Epithelial cell of esophagus (primary cell): ENCODE measurements at regions not wholly inside any gene's neighbourhood (a gene's known extent, or its start where the extent isn't known, plus 50 kb on each side); places are given as distances from the start of the nearest gene placed in this dataset.
A peak's percentile ranks its signal among the peaks of the same experiment; 100 is the strongest.
"Not testable (repeated sequence)": the region's sequence is repeated elsewhere in the genome, so short reads cannot be mapped to it uniquely, and the experiment has no call there.

ENCODE experiments used
- DNase-seq: peaks from one replicate; pipeline ENCODE4 v3.0.0; 2010; ENCODE audit warnings: low read depth
- H3K4me3 ChIP-seq: 2 replicates; pipeline ENCODE4 v1.5.1; 2011; ENCODE audit warnings: mild to moderate bottlenecking, low read length, control low read depth
- CTCF ChIP-seq: IDR thresholded peaks from 2 replicates; pipeline ENCODE4 v1.5.1; 2011; ENCODE audit warnings: low read depth, mild to moderate bottlenecking, low read length, control low read depth, inconsistent platforms; ENCODE audit not compliant: insufficient read depth; ENCODE audit errors: missing control alignments

GRCh38 chr12:107602446-107602845 lies 83.2 kb upstream of the PWP1 start:
- no peak for DNase-seq
- no peak overlapping the region for H3K4me3 ChIP-seq
- TF ChIP-seq CTCF = no peak

- H3K4me3 ChIP-seq = no peak overlapping the region
- TF ChIP-seq CTCF = no peak
Measured at GRCh38 chr12:107605293-107605692, 80.3 kb upstream of the PWP1 start.

DNA sequence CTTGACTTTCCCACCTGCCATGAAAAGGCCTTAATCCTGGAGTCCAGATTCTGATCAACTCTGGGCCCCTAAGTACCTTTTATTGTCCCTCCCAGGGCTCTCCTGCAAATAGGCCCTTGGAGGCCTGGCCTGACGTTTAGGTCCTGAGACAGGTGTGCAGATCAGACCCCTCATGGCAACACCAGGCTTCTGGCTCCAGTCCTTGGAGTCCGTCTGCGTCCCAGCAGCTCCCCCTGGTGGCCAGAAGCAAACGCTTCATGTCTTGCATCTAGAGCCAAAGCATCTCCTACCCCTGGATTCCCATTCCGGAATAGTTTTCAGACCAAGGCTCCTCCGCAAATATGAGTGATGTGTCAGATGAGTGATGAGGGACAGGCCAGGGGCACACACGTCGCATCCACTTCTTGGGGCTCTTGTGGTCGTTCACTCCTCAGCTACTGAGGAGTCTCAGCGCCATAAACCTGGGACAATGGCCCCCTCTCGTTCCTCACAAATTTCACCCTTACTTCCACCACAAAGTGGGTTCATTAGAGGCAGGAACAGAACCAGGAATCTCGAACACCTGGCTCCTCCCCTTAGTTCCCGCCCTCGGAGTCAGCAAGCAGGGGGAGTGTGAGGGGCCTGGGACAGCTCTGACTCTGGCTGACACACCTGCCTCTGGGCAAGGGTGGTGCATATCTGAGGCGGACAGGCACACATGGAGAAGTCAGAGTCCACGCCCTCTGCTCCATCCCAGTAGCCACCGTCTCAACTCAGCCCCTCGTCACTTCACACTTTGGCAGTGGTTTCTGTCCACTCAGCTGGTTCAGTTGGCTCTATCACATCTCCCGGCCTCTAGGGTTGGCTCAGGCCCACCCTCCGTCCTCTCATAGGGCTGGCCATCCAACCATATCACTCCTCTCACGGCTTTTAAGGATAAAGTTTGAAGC lies 77.9 kb upstream of the PWP1 start:
- DNase-seq = peak; percentile 77
- no peak overlapping the region for H3K4me3 ChIP-seq
- peak; percentile 96 for TF ChIP-seq CTCF

More at GRCh38 chr12:107605293-107605692, 80.3 kb upstream of the PWP1 start:
- DNase-seq = no peak

DNA sequence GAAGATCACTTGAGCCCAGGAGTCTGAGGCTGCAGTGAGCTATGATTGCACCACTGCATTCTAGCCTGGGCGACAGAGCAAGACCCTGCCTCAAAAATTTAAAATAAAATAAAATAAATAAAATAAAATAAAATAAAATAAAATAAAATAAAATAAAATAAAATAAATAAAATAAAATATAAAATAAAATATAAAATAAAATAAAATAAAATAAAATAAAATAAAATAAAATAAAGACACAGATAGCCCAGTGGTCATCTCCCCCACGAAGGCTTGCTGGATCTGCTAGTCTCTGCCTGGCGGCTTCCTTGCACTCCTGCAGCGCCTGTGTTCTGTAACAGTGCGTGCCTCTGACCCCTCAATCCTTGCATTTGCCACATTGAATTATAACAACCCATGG lies 76.8 kb upstream of the PWP1 start:
- not testable (repeated sequence) for DNase-seq, H3K4me3 ChIP-seq

DNA sequence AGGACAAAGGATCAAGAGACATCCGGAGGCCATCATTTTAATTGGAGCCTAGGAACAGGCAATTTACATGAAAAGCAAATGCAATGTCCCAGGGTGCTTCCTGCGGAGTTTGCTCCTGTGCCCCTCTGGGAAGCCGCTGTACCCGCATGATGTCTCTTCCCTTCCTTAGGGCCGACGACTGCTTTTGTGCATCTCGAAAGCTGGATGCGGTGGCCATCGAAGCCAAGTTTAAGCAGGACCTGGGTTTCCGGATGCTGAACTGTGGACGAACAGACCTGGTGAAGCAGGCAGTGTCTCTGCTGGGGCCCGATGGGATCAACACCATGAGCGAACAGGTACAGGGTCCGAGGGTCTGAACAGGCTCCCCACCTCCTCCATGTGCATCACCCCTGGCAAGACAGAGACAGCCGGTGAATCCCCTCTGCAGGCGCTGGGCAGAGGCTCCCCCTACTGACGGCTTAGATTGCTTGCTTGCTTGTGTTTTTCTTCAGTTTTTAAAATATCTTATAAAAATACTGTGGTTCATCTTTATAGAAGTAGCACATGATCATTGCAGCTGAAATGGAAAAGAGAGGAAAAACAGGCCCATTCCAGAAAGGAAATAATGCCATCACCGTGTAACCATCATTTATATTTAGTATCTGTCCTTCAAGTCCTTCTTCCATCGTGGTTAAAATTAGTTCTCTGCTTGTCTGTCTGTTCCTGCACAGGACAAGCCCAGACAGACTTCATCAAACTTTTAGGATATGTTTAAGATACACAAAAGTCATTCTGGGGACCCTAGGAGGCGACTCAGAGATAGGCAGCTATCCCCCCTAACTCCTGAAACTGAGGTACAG lies 75.4 kb upstream of the PWP1 start:
- H3K4me3 ChIP-seq = no peak overlapping the region
- TF ChIP-seq CTCF = peak; percentile 75
- DNase-seq = peak; percentile 52

DNA sequence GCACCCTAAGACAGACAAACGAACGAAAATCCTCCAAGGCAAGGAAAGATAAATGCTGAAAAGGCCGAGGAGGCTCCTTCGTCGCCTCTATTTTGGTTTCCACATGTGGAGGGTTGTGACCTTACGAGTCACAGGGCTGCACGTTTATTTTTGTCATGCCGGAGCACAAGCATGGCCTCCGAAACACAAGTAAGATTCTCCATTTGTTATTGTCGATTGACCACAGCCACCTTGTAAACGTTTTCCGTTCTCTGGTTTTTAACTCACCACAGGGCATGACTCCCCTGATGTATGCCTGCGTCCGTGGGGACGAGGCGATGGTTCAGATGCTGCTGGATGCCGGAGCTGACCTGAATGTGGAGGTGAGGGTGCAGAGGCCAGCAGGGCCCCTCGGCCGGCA lies 73.1 kb upstream of the PWP1 start:
- DNase-seq = no peak
- H3K4me3 ChIP-seq = no peak overlapping the region
- no peak for TF ChIP-seq CTCF

- no peak for TF ChIP-seq CTCF
- DNase-seq = no peak
- H3K4me3 ChIP-seq = no peak overlapping the region
Measured at GRCh38 chr12:107616941-107617340, 68.7 kb upstream of the PWP1 start.
